Stimulated activated CD4-positive, alpha-beta T cell treated with anti-CD3 and anti-CD28 coated beads, Interleukin-1b, Interleukin-23, amount 100 ng/mL, for 4 hours (primary cell): ENCODE measurements at regions not wholly inside any gene's neighbourhood (a gene's known extent, or its start where the extent isn't known, plus 50 kb on each side); places are given as distances from the start of the nearest gene placed in this dataset.

Experiments used
- DNase-seq, 2 donors: peaks; one replicate each; pipeline ENCODE4 v3.0.0-alpha.2; 2020; ENCODE audit warnings: low read depth in 2 of 2

- no peak for DNase-seq
These were observed 417.2 kb downstream of the TTLL7 start for GRCh38 chr1:83581747-83582146.

GRCh38 chr1:83574791-83575190 lies 424.1 kb downstream of the TTLL7 start:
- no peak for DNase-seq

- DNase-seq: no peak
These were observed 425.2 kb downstream of the TTLL7 start for GRCh38 chr1:83573776-83574175.

- DNase-seq: no peak
These were observed 427.4 kb downstream of the TTLL7 start for GRCh38 chr1:83571536-83571935.

- DNase-seq: no peak
These were observed 437.6 kb downstream of the TTLL7 start for GRCh38 chr1:83561346-83561745.

GRCh38 chr1:83559129-83559840 lies 439.6 kb downstream of the TTLL7 start:
- DNase-seq: no peak

- DNase-seq: no peak
These were observed 443.1 kb downstream of the TTLL7 start for GRCh38 chr1:83555871-83556270.

- no peak for DNase-seq
These were observed 444.8 kb downstream of the TTLL7 start for GRCh38 chr1:83554174-83554573.

GRCh38 chr1:83552820-83553219 lies 446.1 kb downstream of the TTLL7 start:
- no peak for DNase-seq

- no peak for DNase-seq
These were observed 450.6 kb downstream of the TTLL7 start for GRCh38 chr1:83548311-83548710.

- no peak for DNase-seq
These were observed 451.0 kb downstream of the TTLL7 start for GRCh38 chr1:83547901-83548300.

GRCh38 chr1:83546874-83547273 lies 452.1 kb downstream of the TTLL7 start:
- no peak for DNase-seq

- no peak for DNase-seq
These were observed 453.7 kb downstream of the TTLL7 start for GRCh38 chr1:83545066-83545862.

- DNase-seq: no peak
These were observed 455.5 kb downstream of the TTLL7 start for GRCh38 chr1:83543222-83543973.

- no peak for DNase-seq
These were observed 467.2 kb downstream of the TTLL7 start for GRCh38 chr1:83531521-83532309.

- no peak for DNase-seq
These were observed 468.4 kb downstream of the TTLL7 start for GRCh38 chr1:83530506-83530905.

GRCh38 chr1:83527987-83528386 lies 470.9 kb downstream of the TTLL7 start:
- DNase-seq: no peak

- DNase-seq: no peak
These were observed 478.1 kb downstream of the TTLL7 start for GRCh38 chr1:83520797-83521196.

GRCh38 chr1:83516369-83516768 lies 482.6 kb downstream of the TTLL7 start:
- no peak for DNase-seq

- no peak for DNase-seq
These were observed 483.3 kb downstream of the TTLL7 start for GRCh38 chr1:83515578-83516154.
